GM08714 (cell line): ENCODE measurements at regions not wholly inside any gene's neighbourhood (a gene's known extent, or its start where the extent isn't known, plus 50 kb on each side); places are given as distances from the start of the nearest gene placed in this dataset.
"Not testable (repeated sequence)": the region's sequence is repeated elsewhere in the genome, so short reads cannot be mapped to it uniquely, and the experiment has no call there.

Experiments used
- H3K4me3 ChIP-seq: fragments of 200-500 bp; sonication (Bioruptor generic); 2 replicates; pipeline ENCODE4 v1.5.1; 2014; ENCODE audit warnings: mild to moderate bottlenecking, low read length, inconsistent platforms
- ZNF274 ChIP-seq: IDR thresholded peaks from 2 replicates; pipeline ENCODE4 v1.6.1; 2012; ENCODE audit warnings: mild to moderate bottlenecking, low read depth, low read length

DNA sequence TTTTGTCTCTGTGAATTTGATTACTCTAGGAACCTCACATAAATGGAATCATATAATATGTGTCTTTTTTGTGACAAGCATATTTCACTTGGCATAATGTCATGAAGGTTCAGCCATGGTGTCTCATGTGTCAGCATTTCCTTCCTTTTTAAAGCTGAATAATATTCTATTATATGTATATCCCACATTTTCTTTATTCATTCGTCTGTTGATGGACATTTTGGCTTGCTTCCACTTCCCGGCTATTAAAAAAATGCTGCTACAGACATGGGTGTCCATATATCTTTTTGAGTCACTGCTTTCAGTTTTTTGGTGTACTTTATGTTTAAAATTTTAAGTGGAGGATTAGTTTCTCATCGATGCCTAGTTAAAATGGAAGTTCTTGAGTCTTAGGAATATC, 59.8 kb upstream of the C5orf63 start:
- H3K4me3 ChIP-seq, result no peak overlapping the region
- TF ChIP-seq ZNF274, result no peak

GRCh38 chr5:127136908-127137307, 63.6 kb upstream of the C5orf63 start:
- H3K4me3 ChIP-seq, result no peak overlapping the region
- TF ChIP-seq ZNF274, result no peak

- TF ChIP-seq ZNF274, result no peak
- H3K4me3 ChIP-seq, result no peak overlapping the region
Measured at GRCh38 chr5:127143722-127144121, 70.4 kb upstream of the C5orf63 start.

- TF ChIP-seq ZNF274, result no peak
- H3K4me3 ChIP-seq, result no peak overlapping the region
Measured at GRCh38 chr5:127153031-127153430, 79.7 kb upstream of the C5orf63 start.

DNA sequence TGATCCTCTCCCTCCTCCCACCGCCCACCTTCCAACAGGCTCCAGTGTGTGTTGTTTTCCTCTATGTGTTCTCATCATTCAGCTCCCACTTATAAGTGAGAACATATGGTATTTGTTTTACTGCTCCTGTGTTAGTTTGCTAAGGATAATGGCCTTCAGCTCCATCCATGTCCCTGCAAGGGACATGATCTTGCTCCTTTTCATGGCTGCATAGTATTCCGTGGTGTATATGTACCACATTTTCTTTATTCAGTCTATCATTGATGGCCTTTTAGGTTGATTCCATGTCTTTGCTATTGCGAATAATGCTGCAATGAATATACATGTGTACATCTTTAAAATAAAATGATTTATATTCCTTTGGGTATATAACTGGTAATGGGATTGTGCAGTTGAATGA, 80.2 kb upstream of the C5orf63 start:
- no peak overlapping the region for H3K4me3 ChIP-seq
- no peak for TF ChIP-seq ZNF274

- H3K4me3 ChIP-seq, result no peak overlapping the region
- no peak for TF ChIP-seq ZNF274
Measured at GRCh38 chr5:127163750-127164149, 90.4 kb upstream of the C5orf63 start.

DNA sequence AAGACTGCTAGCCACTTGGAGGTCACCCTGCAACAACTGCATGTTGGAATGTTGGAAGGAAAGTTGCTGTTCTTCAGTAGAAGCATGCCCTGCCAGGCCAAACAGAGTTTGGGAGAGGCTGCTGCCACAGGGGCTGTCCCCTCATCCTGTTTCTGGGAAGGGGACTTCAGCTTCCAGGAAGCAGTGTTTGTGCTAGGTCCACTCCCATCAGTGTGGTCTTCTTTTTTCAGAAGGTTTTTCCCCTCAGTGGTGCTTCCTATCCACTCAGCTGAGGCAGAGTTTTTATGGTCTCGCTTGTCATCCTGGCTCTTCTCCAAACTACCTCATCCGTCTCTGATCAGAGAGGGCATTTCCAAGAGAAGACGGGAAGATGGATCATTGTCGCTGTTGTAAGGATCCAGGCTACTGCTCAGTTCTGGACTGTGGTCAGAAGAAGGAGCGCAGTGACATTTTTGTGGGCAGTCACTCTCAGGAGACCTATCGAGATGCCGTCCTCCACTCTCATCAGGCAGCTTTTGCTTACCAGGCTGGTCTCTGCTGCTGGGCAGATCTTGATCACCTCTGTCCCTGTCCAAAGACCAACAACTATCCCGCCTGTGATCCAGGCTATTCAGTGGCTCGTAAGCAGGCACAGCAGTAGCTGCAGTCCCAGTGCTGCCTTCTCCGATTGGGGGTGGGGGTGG, 97.8 kb upstream of the C5orf63 start:
- no peak for TF ChIP-seq ZNF274
- no peak overlapping the region for H3K4me3 ChIP-seq

DNA sequence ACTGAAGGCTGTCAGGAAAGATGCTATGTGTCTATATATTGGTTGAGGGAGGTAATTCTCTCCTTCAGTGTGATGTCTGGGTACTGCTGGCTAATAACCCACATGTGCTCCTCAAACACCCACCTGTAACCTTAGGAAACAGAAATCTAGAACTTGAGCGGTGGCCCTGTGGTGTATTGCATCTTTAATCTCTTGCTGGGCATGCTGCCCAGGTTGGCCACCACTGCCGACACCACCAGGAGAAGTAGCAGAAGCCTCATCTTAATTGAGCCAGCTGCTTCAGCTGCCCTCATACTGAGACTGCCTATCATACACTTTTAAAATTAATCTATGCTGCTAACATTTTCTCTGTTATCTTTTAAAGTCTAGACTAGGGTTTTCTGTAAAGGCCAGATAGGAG, 103.5 kb upstream of the C5orf63 start:
- no peak for TF ChIP-seq ZNF274
- H3K4me3 ChIP-seq, result no peak overlapping the region

DNA sequence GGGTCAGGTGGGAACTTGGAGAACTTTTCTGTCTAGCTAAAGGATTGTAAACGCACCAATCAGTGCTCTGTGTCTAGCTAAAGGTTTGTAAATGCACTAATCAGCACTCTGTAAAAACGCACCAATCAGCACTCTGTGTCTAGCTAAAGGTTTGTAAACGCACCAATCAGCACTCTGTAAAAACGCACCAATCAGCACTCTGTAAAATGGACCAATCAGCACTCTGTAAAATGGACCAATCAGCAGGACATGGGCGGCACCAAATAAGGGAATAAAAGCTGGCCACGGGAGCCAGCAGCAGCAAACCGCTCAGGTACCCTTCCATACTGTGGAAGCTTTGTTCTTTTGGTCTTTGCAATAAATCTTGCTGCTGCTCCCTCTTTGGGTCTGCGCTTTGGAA, 108.0 kb upstream of the MEGF10 start:
- H3K4me3 ChIP-seq, result not testable (repeated sequence)

GRCh38 chr5:127183332-127183731, 107.3 kb upstream of the MEGF10 start:
- no peak for TF ChIP-seq ZNF274
- no peak overlapping the region for H3K4me3 ChIP-seq

DNA sequence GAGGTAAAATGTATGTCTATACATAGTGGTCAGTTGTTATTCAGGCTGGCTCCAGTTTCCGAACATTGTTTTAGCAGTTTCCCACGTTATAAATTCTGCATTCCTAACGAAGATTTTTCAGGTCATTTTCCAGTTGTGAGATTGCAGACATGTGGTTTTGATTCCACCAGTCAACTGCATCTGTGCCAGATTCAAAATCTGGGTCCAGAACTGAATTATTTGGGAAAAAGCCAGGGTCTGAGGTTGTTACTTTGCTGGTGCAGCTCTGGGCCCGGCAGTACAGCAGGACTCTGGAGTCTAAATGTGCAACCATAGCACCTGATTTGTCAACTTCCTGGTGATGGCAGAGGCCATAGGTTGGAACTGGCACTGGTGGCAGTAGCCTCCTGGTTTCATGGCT, 105.7 kb upstream of the MEGF10 start:
- TF ChIP-seq ZNF274, result no peak
- no peak overlapping the region for H3K4me3 ChIP-seq

GRCh38 chr5:127186657-127187056, 103.9 kb upstream of the MEGF10 start:
- H3K4me3 ChIP-seq, result no peak overlapping the region
- no peak for TF ChIP-seq ZNF274

DNA sequence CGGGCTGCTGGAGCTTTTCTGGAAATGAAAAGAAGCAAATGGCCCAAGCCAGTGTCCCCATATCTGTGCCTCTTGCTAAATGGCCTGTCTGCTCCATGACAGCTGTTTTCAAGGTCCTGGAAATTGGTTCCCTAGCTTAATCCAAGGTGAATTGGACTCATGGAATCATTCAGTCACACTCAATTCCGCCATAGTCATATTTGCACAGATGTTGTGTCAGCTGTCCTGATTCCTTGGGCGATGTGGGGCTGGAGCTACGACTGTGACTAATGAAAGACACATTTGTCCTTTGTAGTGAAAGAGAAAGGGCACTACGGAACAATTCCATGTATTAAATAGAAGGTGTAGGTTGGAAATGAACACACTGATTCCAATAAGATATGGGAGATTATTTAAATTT, 102.9 kb upstream of the MEGF10 start:
- no peak overlapping the region for H3K4me3 ChIP-seq
- no peak for TF ChIP-seq ZNF274

- H3K4me3 ChIP-seq, result no peak overlapping the region
- TF ChIP-seq ZNF274, result no peak
Measured at GRCh38 chr5:127192150-127192549, 98.4 kb upstream of the MEGF10 start.

DNA sequence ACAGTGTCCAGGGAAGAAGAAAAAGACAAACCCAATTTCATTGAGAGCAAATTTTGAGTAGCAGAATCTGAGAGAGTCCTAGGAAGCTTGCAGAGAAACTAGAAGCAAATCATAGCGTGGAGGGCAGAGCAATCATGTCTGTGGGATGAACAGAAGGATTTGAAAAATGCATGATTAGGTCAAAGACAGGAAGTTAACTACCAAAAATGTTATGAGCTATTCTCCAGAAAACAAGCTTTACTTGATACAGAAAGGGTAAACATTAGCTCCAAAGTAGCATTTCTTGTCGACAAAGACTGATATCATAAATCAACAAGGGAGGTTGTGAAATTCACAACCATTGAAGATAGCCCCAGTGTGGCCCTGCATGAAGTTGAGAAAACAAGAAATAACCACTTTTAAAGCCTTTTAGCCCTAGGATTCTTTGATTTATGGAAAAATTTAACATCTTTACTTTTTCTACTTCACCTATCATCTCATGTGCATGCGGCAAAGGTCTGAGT, 97.7 kb upstream of the MEGF10 start:
- TF ChIP-seq ZNF274, result no peak
- no peak overlapping the region for H3K4me3 ChIP-seq

GRCh38 chr5:127196042-127196441, 94.6 kb upstream of the MEGF10 start:
- H3K4me3 ChIP-seq, result no peak overlapping the region
- no peak for TF ChIP-seq ZNF274

DNA sequence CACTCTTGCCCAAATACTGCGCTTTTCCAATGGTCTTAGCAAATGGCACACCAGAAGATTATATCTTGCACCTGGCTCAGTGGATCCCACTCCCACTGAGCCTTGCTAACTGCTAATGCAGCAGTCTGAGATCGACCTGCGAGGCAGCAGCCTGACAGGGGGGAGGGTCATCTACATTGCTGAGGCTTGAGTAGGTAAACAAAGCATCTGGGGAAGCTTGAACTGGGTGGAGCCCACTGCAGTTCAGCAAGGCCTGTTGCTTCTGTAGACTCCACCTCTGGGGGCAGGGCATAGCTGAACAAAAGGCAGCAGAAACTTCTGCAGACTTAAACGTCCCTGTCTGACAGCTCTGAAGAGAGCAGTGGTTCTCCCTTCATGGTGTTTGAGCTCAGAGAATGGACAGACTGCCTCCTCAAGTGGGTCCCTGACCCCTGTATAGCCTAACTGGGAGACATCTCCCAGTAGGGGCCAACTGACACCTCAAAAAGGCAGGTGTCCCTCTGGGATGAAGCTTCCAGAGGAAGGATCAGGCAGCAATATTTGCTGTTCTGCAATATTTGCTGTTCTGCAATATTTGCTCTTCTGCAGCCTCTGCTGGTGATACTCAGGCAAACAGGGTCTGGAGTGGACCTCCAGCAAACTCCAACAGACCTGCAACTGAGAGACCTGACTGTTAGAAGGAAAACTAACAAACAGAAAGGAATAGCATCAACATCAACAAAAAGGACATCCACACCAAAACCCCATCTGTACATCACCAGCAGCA, 93.0 kb upstream of the MEGF10 start:
- H3K4me3 ChIP-seq, result not testable (repeated sequence)

DNA sequence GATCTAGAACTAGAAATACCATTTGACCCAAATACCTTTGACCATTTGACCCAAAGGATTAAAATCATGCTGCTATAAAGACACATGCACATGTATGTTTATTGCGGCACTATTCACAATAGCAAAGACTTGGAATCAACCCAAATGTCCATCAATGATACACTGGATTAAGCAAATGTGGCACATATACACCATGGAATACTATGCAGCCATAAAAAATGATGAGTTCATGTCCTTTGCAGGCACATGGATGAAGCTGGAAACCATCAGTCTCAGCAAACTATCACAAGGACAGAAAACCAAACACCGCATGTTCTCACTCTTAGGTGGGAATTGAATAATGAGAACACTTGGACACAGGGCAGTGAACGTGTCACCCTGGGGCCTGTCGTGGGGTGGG, 87.9 kb upstream of the MEGF10 start:
- not testable (repeated sequence) for H3K4me3 ChIP-seq
